WTC11 (cell line): ENCODE measurements at regions not wholly inside any gene's neighbourhood (a gene's known extent, or its start where the extent isn't known, plus 50 kb on each side); places are given as distances from the start of the nearest gene placed in this dataset.

Experiments
- ATAC-seq: fragments of 200-7000 bp; cut with Tn5 transposase; 2 replicates; pipeline ENCODE4 v1.10.0; 2021; ENCODE audit warnings: mild to moderate bottlenecking, moderate library complexity
- CTCF ChIA-PET: fragments of 300-600 bp; sonication (Branson Sonifier 250); formaldehyde crosslinking; loops from one replicate; lab custom pipeline; 2021; ENCODE audit warnings: antibody characterized with exemption; lab: Charles Lee
- POLR2A ChIA-PET: fragments of 350-600 bp; sonication (Branson Sonifier 250); formaldehyde crosslinking; loops from one replicate; lab custom pipeline; 2021; ENCODE audit warnings: antibody characterized with exemption; lab: Charles Lee
- DNase-seq: peaks from one replicate; pipeline ENCODE4 v3.0.0; 2021; ENCODE audit warnings: low spot score
- H3K27ac Mint-ChIP-seq: 2 replicates; pipeline ENCODE4 v1.8.0; 2021; ENCODE audit warnings: mixed read lengths
- H3K27me3 Mint-ChIP-seq: 2 replicates; pipeline ENCODE4 v1.8.0; 2021; ENCODE audit warnings: low read depth, mild to moderate bottlenecking, moderate library complexity, mixed read lengths
- H3K36me3 Mint-ChIP-seq: 2 replicates; pipeline ENCODE4 v1.8.0; 2021; ENCODE audit warnings: mixed read lengths
- H3K4me1 Mint-ChIP-seq: 2 replicates; pipeline ENCODE4 v1.8.0; 2022; ENCODE audit warnings: mixed read lengths
- H3K4me3 Mint-ChIP-seq: 2 replicates; pipeline ENCODE4 v1.8.0; 2021; ENCODE audit warnings: mild to moderate bottlenecking, moderate library complexity, mixed read lengths
- H3K9me3 Mint-ChIP-seq: 2 replicates; pipeline ENCODE4 v1.8.0; 2021; ENCODE audit warnings: mixed read lengths
- ARID4B ChIP-seq: sonication (generic); formaldehyde crosslinking; IDR thresholded peaks from 2 replicates; pipeline ENCODE4 v1.8.0; 2023; ENCODE audit warnings: missing genetic modification reagents, mild to moderate bottlenecking, borderline replicate concordance
- EMX1 ChIP-seq: fragments of 250-450 bp; sonication (Bioruptor Pico); IDR thresholded peaks from 2 replicates; pipeline ENCODE4 v1.8.0; 2021; ENCODE audit warnings: mild to moderate bottlenecking
- RORB ChIP-seq: fragments of 250-450 bp; sonication (Bioruptor Pico); IDR thresholded peaks from 2 replicates; pipeline ENCODE4 v1.9.0; 2021; ENCODE audit warnings: mild to moderate bottlenecking
- SMAD3 ChIP-seq: sonication (generic); formaldehyde crosslinking; IDR thresholded peaks from 2 replicates; pipeline ENCODE4 v1.8.0; 2022; ENCODE audit warnings: missing genetic modification reagents, mild to moderate bottlenecking, borderline replicate concordance
- SP1 ChIP-seq: sonication (generic); formaldehyde crosslinking; conservative IDR thresholded peaks from 2 replicates; pipeline ENCODE4 v1.8.1; 2022; ENCODE audit warnings: missing genetic modification reagents
- TCF7 ChIP-seq: sonication (generic); formaldehyde crosslinking; IDR thresholded peaks from 2 replicates; pipeline ENCODE4 v1.8.0; 2022; ENCODE audit warnings: mild to moderate bottlenecking, low read depth, missing genetic modification reagents, moderate library complexity
- ZNF219 ChIP-seq: sonication (generic); formaldehyde crosslinking; IDR thresholded peaks from 2 replicates; pipeline ENCODE4 v1.8.0; 2023; ENCODE audit warnings: missing genetic modification reagents, mild to moderate bottlenecking, borderline replicate concordance
- ZNF423 ChIP-seq: fragments of 250-450 bp; sonication (Bioruptor Pico); IDR thresholded peaks from 2 replicates; pipeline ENCODE4 v2.1.2; 2022; ENCODE audit warnings: mild to moderate bottlenecking, moderate library complexity
- ZNF425 ChIP-seq: fragments of 250-450 bp; sonication (Bioruptor Pico); conservative IDR thresholded peaks from 2 replicates; pipeline ENCODE4 v1.9.0; 2021; ENCODE audit warnings: mild to moderate bottlenecking
- TF ChIP-seq, protein P1 (sequence below): sonication (generic); formaldehyde crosslinking; IDR thresholded peaks from 2 replicates; pipeline ENCODE4 v1.8.0; 2022; ENCODE audit warnings: missing genetic modification reagents
- TF ChIP-seq, protein P2 (sequence below): sonication (generic); formaldehyde crosslinking; IDR thresholded peaks from 2 replicates; pipeline ENCODE4 v1.8.1; 2023; ENCODE audit warnings: mild to moderate bottlenecking, missing genetic modification reagents, borderline replicate concordance

DNA sequence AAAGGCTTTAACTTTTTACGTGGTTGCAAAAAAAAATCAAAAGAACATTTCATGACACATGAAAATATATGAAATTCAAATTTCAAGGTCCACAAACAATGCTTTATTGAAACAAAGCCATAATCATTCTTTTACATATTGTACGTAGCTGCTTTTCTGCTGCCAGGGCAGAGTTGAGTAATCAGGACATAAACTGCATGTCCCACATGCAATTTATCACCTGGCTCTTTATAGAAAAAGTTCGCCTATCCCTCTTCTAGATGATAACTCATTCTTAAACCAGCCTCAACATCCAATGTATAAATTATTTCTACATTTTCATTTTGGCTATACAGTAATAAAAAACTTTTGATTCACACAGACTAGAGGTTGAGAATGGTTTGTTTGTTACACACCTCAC lies 154.9 kb downstream of the AXIN2 start (continued):
- TF ChIP-seq, protein P1, sequence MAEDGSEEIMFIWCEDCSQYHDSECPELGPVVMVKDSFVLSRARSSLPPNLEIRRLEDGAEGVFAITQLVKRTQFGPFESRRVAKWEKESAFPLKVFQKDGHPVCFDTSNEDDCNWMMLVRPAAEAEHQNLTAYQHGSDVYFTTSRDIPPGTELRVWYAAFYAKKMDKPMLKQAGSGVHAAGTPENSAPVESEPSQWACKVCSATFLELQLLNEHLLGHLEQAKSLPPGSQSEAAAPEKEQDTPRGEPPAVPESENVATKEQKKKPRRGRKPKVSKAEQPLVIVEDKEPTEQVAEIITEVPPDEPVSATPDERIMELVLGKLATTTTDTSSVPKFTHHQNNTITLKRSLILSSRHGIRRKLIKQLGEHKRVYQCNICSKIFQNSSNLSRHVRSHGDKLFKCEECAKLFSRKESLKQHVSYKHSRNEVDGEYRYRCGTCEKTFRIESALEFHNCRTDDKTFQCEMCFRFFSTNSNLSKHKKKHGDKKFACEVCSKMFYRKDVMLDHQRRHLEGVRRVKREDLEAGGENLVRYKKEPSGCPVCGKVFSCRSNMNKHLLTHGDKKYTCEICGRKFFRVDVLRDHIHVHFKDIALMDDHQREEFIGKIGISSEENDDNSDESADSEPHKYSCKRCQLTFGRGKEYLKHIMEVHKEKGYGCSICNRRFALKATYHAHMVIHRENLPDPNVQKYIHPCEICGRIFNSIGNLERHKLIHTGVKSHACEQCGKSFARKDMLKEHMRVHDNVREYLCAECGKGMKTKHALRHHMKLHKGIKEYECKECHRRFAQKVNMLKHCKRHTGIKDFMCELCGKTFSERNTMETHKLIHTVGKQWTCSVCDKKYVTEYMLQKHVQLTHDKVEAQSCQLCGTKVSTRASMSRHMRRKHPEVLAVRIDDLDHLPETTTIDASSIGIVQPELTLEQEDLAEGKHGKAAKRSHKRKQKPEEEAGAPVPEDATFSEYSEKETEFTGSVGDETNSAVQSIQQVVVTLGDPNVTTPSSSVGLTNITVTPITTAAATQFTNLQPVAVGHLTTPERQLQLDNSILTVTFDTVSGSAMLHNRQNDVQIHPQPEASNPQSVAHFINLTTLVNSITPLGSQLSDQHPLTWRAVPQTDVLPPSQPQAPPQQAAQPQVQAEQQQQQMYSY (CRISPR knock-in tag), result no peak

- no peak overlapping the region for H3K4me3 Mint-ChIP-seq
- no peak for DNase-seq
- no peak overlapping the region for H3K27ac Mint-ChIP-seq
- peaks cover 6% of the 10 kb centered on the region for H3K9me3 Mint-ChIP-seq
- H3K27me3 Mint-ChIP-seq, result no peaks in the 10 kb centered on the region
- ChIA-PET CTCF (interaction anchor here (1.0 kb wide), 1 partner anchor 392 kb away, joined by 3 read pairs; no protein-coding TSS in a partner anchor), POLR2A (no interaction called here)
- peaks cover 14% of the 10 kb centered on the region for H3K4me1 Mint-ChIP-seq
- no peak for ATAC-seq
- TF ChIP-seq TCF7 (no peak), RORB (CRISPR knock-in tag) (no peak), EMX1 (CRISPR knock-in tag) (no peak), ARID4B (no peak), ZNF423 (CRISPR knock-in tag) (no peak), ZNF219 (CRISPR knock-in tag) (no peak), ZNF425 (CRISPR knock-in tag) (no peak), SMAD3 (CRISPR knock-in tag) (no peak), SP1 (CRISPR knock-in tag) (no peak)
- TF ChIP-seq, protein P2, sequence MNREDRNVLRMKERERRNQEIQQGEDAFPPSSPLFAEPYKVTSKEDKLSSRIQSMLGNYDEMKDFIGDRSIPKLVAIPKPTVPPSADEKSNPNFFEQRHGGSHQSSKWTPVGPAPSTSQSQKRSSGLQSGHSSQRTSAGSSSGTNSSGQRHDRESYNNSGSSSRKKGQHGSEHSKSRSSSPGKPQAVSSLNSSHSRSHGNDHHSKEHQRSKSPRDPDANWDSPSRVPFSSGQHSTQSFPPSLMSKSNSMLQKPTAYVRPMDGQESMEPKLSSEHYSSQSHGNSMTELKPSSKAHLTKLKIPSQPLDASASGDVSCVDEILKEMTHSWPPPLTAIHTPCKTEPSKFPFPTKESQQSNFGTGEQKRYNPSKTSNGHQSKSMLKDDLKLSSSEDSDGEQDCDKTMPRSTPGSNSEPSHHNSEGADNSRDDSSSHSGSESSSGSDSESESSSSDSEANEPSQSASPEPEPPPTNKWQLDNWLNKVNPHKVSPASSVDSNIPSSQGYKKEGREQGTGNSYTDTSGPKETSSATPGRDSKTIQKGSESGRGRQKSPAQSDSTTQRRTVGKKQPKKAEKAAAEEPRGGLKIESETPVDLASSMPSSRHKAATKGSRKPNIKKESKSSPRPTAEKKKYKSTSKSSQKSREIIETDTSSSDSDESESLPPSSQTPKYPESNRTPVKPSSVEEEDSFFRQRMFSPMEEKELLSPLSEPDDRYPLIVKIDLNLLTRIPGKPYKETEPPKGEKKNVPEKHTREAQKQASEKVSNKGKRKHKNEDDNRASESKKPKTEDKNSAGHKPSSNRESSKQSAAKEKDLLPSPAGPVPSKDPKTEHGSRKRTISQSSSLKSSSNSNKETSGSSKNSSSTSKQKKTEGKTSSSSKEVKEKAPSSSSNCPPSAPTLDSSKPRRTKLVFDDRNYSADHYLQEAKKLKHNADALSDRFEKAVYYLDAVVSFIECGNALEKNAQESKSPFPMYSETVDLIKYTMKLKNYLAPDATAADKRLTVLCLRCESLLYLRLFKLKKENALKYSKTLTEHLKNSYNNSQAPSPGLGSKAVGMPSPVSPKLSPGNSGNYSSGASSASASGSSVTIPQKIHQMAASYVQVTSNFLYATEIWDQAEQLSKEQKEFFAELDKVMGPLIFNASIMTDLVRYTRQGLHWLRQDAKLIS (CRISPR knock-in tag), result no peak
- no peaks in the 10 kb centered on the region for H3K36me3 Mint-ChIP-seq
These were observed 155.9 kb downstream of the AXIN2 start for GRCh38 chr17:65405563-65405962.
